Gastrocnemius medialis (tissue), 4 donors: ENCODE measurements at regions not wholly inside any gene's neighbourhood (a gene's known extent, or its start where the extent isn't known, plus 50 kb on each side); places are given as distances from the start of the nearest gene placed in this dataset.

ENCODE experiments used
- CTCF ChIP-seq, 5 experiments: fragments of 450-650 bp in 3 of 5; fragments of 200-600 bp in 2 of 5; sonication (generic) in 2 of 5; IDR thresholded peaks in 4 of 5; conservative IDR thresholded peaks in 1 of 5; 1 replicate in 4 of 5; 2 replicates in 1 of 5; pipeline ENCODE4 v1.5.1; 2016 to 2019; ENCODE audit warnings: antibody characterized with exemption in 5 of 5, mild to moderate bottlenecking in 3 of 5, moderate library complexity in 3 of 5
- POLR2A ChIP-seq, 2 donors: fragments of 450-650 bp; IDR thresholded peaks; one replicate each; pipeline ENCODE4 v1.6.1; 2017; ENCODE audit warnings: antibody characterized with exemption in 2 of 2, mild to moderate bottlenecking in 2 of 2, moderate library complexity in 2 of 2

DNA sequence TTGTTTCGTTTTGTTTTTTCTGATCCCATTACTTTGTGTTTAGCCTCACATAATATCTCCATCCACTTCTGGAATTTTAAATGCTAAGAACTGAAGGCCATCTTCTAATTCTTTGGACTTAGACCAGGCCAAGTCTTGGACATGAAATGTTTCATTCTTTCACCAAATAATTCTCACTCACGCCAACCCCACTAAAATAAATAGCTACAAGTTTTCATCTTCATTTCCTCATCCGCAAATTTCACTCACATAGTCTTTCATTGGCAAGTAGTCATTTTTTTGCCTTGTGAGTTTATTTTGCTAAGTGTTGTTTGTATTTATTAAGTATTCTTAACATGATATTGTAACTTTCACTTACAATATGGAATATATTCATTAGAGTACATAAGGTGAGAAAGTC lies 1188.6 kb upstream of the SEMA6A start:
- TF ChIP-seq POLR2A (IDR thresholded peaks at IDR 0.05) (no peak), CTCF (IDR thresholded peaks at IDR 0.05 in 4 of 5, conservative IDR thresholded peaks at IDR 0.05 in 1 of 5) (no peak)
